ENCODE measurements at regions not wholly inside any gene's neighbourhood (a gene's known extent, or its start where the extent isn't known, plus 50 kb on each side); places are given as distances from the start of the nearest gene placed in this dataset.

DNA sequence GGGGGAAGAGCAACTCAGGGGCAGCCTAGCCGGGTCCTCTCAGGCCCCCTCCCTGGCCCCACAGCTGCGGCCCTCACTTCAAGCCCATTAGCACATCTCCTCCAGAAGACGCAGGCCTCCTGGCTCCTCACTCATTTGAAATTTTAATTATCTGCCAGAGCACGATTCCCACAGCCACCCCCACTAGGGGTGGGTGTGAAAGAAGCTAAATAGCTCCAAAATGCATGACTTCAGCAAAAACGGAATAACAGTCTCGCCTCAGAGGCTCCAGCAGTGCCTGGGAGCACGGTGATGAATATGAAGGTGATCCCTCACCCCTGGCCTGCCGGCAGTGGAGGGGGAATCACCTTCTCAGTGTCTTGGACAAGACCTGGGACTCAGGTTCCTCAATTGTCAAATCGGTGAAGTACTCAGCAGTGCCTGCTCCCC is 61.1 kb upstream of the HRH2 start:
- H3K27ac ChIP-seq (ENCODE audit: low read length) = no peak overlapping the region
- TF ChIP-seq, protein P1, sequence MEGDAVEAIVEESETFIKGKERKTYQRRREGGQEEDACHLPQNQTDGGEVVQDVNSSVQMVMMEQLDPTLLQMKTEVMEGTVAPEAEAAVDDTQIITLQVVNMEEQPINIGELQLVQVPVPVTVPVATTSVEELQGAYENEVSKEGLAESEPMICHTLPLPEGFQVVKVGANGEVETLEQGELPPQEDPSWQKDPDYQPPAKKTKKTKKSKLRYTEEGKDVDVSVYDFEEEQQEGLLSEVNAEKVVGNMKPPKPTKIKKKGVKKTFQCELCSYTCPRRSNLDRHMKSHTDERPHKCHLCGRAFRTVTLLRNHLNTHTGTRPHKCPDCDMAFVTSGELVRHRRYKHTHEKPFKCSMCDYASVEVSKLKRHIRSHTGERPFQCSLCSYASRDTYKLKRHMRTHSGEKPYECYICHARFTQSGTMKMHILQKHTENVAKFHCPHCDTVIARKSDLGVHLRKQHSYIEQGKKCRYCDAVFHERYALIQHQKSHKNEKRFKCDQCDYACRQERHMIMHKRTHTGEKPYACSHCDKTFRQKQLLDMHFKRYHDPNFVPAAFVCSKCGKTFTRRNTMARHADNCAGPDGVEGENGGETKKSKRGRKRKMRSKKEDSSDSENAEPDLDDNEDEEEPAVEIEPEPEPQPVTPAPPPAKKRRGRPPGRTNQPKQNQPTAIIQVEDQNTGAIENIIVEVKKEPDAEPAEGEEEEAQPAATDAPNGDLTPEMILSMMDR (conservative IDR thresholded peaks at IDR 0.05; ENCODE audit: low read depth, low read length) = no peak
- no peak for TF ChIP-seq EZH2 (IDR thresholded peaks at IDR 0.05; ENCODE audit: low read length, unreplicated experiment)
- no peak for TF ChIP-seq EZH2phosphoT487 (IDR thresholded peaks at IDR 0.05; ENCODE audit: borderline replicate concordance, low read length)
- H3K9me2 ChIP-seq (replicated peaks; ENCODE audit: low read length) = no peaks in the 10 kb centered on the region
- H3K4me2 ChIP-seq (ENCODE audit: low read length) = no peak overlapping the region
- H3K27me3 ChIP-seq (ENCODE audit: low read length) = peaks cover 31% of the 10 kb centered on the region
- H3K9me3 ChIP-seq (ENCODE audit: low read length) = no peaks in the 10 kb centered on the region
- ChIA-PET POLR2A (ENCODE audit: unreplicated experiment) (no interaction called here), CTCF (no interaction called here)
- intact Hi-C loops (cut with micrococcal nuclease) = no loop called here
- no peaks in the 10 kb centered on the region for H3F3A ChIP-seq (ENCODE audit: low read length, unreplicated experiment)
- H3K79me2 ChIP-seq (ENCODE audit: low read length) = no peaks in the 10 kb centered on the region
- no peaks in the 10 kb centered on the region for H3K36me3 ChIP-seq (ENCODE audit: low read depth, low read length)
- no peaks in the 10 kb centered on the region for H4K20me1 ChIP-seq (ENCODE audit: low read length)
- H2AFZ ChIP-seq (ENCODE audit: low read length) = no peak overlapping the region
- H3K9ac ChIP-seq (ENCODE audit: low read length) = no peak overlapping the region
- no peak for ATAC-seq
- no peaks in the 10 kb centered on the region for H3K4me1 ChIP-seq (ENCODE audit: insufficient read depth, low read length)
- no peak overlapping the region for H3K4me3 ChIP-seq (ENCODE audit: low read length)
- no peak for DNase-seq
- BruUV-seq (replicated peaks) = no TSS peak

DNA sequence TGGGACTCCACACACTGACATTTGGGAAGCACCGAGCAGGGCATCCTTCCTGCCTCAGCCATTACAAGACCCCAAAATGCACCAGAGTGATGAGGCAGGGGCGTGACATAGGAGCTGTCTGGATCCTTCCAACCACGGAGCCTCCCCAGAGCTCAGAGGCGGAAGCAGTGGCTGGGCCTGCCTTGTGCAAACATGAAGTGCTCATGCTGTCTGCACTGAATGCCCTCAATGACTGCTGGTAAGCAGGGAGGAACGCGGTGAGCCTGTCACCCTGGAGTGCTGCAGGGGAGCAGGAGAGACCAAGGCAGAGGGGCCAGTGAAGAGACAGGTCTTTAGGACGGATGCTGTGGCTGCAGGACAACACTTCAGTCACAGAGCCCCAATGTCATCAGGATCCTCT is 60.2 kb upstream of the HRH2 start:
- Histone ChIP-seq H3K27ac (ENCODE audit: low read length) (no peak overlapping the region), H3K9ac (ENCODE audit: low read length) (no peak overlapping the region), H3K4me2 (ENCODE audit: low read length) (no peak overlapping the region), H3K9me3 (ENCODE audit: low read length) (no peaks in the 10 kb centered on the region), H3K27me3 (ENCODE audit: low read length) (peaks cover 28% of the 10 kb centered on the region), H3F3A (ENCODE audit: low read length, unreplicated experiment) (no peaks in the 10 kb centered on the region), H3K79me2 (ENCODE audit: low read length) (no peaks in the 10 kb centered on the region), H3K4me3 (ENCODE audit: low read length) (no peak overlapping the region), H4K20me1 (ENCODE audit: low read length) (no peaks in the 10 kb centered on the region), H3K36me3 (ENCODE audit: low read depth, low read length) (no peaks in the 10 kb centered on the region), H2AFZ (ENCODE audit: low read length) (no peak overlapping the region), H3K4me1 (ENCODE audit: insufficient read depth, low read length) (no peaks in the 10 kb centered on the region), H3K9me2 (replicated peaks; ENCODE audit: low read length) (no peaks in the 10 kb centered on the region)
- intact Hi-C loops (cut with micrococcal nuclease) = no loop called here
- no peak for ATAC-seq
- CTCF ChIA-PET = no interaction called here
- no TSS peak for BruUV-seq (replicated peaks)
- POLR2A ChIA-PET (ENCODE audit: unreplicated experiment) = no interaction called here
- no peak for DNase-seq
- TF ChIP-seq EZH2 (IDR thresholded peaks at IDR 0.05; ENCODE audit: low read length, unreplicated experiment) (no peak), EZH2phosphoT487 (IDR thresholded peaks at IDR 0.05; ENCODE audit: borderline replicate concordance, low read length) (no peak)

DNA sequence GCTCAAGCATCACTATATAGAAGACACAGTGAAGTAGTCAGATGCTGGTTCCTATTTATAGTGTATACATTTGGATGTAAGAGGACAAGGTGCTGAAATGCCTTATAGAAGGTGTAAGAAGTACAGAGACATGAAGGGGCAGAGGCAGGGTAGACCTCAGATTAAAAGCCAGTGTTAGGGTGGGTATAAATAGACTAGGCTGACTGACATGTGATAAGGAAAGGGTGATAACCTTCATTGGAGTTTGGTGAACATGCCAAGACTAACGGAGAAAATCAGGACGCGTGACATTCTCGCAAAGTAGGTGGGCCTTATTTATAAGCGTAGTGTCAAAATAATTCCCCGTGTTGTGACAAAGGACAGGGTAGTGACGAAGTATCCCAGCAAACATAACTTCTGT is 59.1 kb upstream of the HRH2 start:
- Histone ChIP-seq H3K79me2 (ENCODE audit: low read length) (no peaks in the 10 kb centered on the region), H3K4me3 (ENCODE audit: low read length) (no peak overlapping the region), H3K9me3 (ENCODE audit: low read length) (no peaks in the 10 kb centered on the region), H3K4me2 (ENCODE audit: low read length) (no peak overlapping the region), H4K20me1 (ENCODE audit: low read length) (no peaks in the 10 kb centered on the region), H3F3A (ENCODE audit: low read length, unreplicated experiment) (no peaks in the 10 kb centered on the region), H3K9ac (ENCODE audit: low read length) (no peak overlapping the region), H3K4me1 (ENCODE audit: insufficient read depth, low read length) (no peaks in the 10 kb centered on the region), H3K27ac (ENCODE audit: low read length) (no peak overlapping the region), H3K9me2 (replicated peaks; ENCODE audit: low read length) (no peaks in the 10 kb centered on the region), H3K27me3 (ENCODE audit: low read length) (peaks cover 26% of the 10 kb centered on the region), H3K36me3 (ENCODE audit: low read depth, low read length) (no peaks in the 10 kb centered on the region), H2AFZ (ENCODE audit: low read length) (no peak overlapping the region)
- intact Hi-C loops (cut with micrococcal nuclease) = no loop called here
- CTCF ChIA-PET = no interaction called here
- TF ChIP-seq EZH2phosphoT487 (IDR thresholded peaks at IDR 0.05; ENCODE audit: borderline replicate concordance, low read length) (no peak), EZH2 (IDR thresholded peaks at IDR 0.05; ENCODE audit: low read length, unreplicated experiment) (no peak)
- TF ChIP-seq, protein P1 (conservative IDR thresholded peaks at IDR 0.05; ENCODE audit: low read depth, low read length) = no peak
- ATAC-seq = no peak
- no TSS peak for BruUV-seq (replicated peaks)
- DNase-seq = no peak
- POLR2A ChIA-PET (ENCODE audit: unreplicated experiment) = no interaction called here

Data from PC-3 (cell line).